GM18511 (cell line): ENCODE measurements at regions not wholly inside any gene's neighbourhood (a gene's known extent, or its start where the extent isn't known, plus 50 kb on each side); places are given as distances from the start of the nearest gene placed in this dataset.
"Not testable (repeated sequence)": the region's sequence is repeated elsewhere in the genome, so short reads cannot be mapped to it uniquely, and the experiment has no call there.

Source experiments
- ATAC-seq: cut with Tn5 transposase; IDR thresholded peaks from one replicate; pipeline ENCODE4 v1.9.1; 2021; ENCODE audit warnings: mild to moderate bottlenecking, moderate library complexity; ENCODE audit not compliant: unreplicated experiment

- ATAC-seq: no peak
Observed at GRCh38 chr2:20130821-20131645, 79.6 kb upstream of the LAPTM4A start.

- no peak for ATAC-seq
Observed at GRCh38 chr2:20130160-20130560, 78.7 kb upstream of the LAPTM4A start.

GRCh38 chr2:20129331-20130159 is 78.1 kb upstream of the LAPTM4A start:
- ATAC-seq: no peak

- no peak for ATAC-seq
Observed at GRCh38 chr2:20128506-20129330, 77.3 kb upstream of the LAPTM4A start.

GRCh38 chr2:20126469-20126868 is 75.0 kb upstream of the LAPTM4A start:
- no peak for ATAC-seq

GRCh38 chr2:20126040-20126439 is 74.6 kb upstream of the LAPTM4A start:
- ATAC-seq: no peak

- no peak for ATAC-seq
Observed at GRCh38 chr2:20125616-20126015, 74.2 kb upstream of the LAPTM4A start.

GRCh38 chr2:20125164-20125563 is 73.7 kb upstream of the LAPTM4A start:
- ATAC-seq: no peak

- ATAC-seq: no peak
Observed at GRCh38 chr2:20123871-20124594, 72.6 kb upstream of the LAPTM4A start.

GRCh38 chr2:20122864-20123263 is 71.4 kb upstream of the LAPTM4A start:
- no peak for ATAC-seq

GRCh38 chr2:20120569-20121416 is 69.4 kb upstream of the LAPTM4A start:
- no peak for ATAC-seq

GRCh38 chr2:20118051-20118450 is 66.6 kb upstream of the LAPTM4A start:
- ATAC-seq: no peak

- no peak for ATAC-seq
Observed at GRCh38 chr2:20115902-20116301, 64.5 kb upstream of the LAPTM4A start.

GRCh38 chr2:20115374-20115773 is 63.9 kb upstream of the LAPTM4A start:
- no peak for ATAC-seq

- ATAC-seq: no peak
Observed at GRCh38 chr2:20113986-20114938, 62.8 kb upstream of the LAPTM4A start.

GRCh38 chr2:20113004-20113796 is 61.8 kb upstream of the LAPTM4A start:
- no peak for ATAC-seq

GRCh38 chr2:20112361-20112760 is 60.9 kb upstream of the LAPTM4A start:
- not testable (repeated sequence) for ATAC-seq
